Neural cell (in vitro differentiated cells): ENCODE measurements at regions not wholly inside any gene's neighbourhood (a gene's known extent, or its start where the extent isn't known, plus 50 kb on each side); places are given as distances from the start of the nearest gene placed in this dataset.

ENCODE experiments used
- EP300 ChIP-seq: fragments of 450-650 bp; conservative IDR thresholded peaks from 2 replicates; pipeline ENCODE4 v1.6.1; 2014; ENCODE audit warnings: antibody characterized with exemption, mild to moderate bottlenecking, moderate library complexity; ENCODE audit not compliant: poor library complexity, severe bottlenecking
- MXI1 ChIP-seq: fragments of 450-650 bp; conservative IDR thresholded peaks from 2 replicates; pipeline ENCODE4 v1.6.1; 2014; ENCODE audit warnings: antibody characterized with exemption, mild to moderate bottlenecking; ENCODE audit not compliant: poor library complexity, severe bottlenecking
- POLR2AphosphoS5 ChIP-seq: IDR thresholded peaks from 2 replicates; pipeline ENCODE4 v1.6.1; 2012
- RAD21 ChIP-seq: fragments of 450-650 bp; conservative IDR thresholded peaks from 2 replicates; pipeline ENCODE4 v1.6.1; 2014; ENCODE audit warnings: antibody characterized with exemption, mild to moderate bottlenecking, moderate library complexity
- TF ChIP-seq, protein P1 (sequence below): fragments of 450-650 bp; IDR thresholded peaks from 2 replicates; pipeline ENCODE4 v1.5.1; 2014; ENCODE audit warnings: antibody characterized with exemption, mild to moderate bottlenecking, moderate library complexity; ENCODE audit not compliant: poor library complexity, severe bottlenecking
- TF ChIP-seq, protein P2 (sequence below): IDR thresholded peaks from 2 replicates; pipeline ENCODE4 v1.6.1; 2012; ENCODE audit warnings: borderline replicate concordance

DNA sequence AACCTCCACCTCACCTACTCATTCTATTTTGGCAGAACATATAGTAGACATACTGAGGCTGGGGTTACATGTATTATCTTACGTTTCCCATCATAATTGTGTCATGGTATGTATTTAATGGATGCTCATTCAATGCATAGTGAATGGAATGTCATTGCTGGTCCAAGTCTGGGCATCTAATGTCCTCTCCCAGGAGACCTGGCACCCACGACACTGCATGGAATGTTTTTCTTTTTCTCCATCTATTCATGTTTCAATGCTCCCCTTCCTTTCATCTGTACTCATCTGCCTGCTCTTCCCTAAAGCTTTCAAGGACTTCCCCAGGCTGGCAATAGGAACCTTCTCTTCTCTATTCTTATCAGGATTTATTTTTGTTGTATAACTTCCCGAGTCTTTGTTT lies 50.8 kb upstream of the SLIT3 start:
- TF ChIP-seq, protein P1, sequence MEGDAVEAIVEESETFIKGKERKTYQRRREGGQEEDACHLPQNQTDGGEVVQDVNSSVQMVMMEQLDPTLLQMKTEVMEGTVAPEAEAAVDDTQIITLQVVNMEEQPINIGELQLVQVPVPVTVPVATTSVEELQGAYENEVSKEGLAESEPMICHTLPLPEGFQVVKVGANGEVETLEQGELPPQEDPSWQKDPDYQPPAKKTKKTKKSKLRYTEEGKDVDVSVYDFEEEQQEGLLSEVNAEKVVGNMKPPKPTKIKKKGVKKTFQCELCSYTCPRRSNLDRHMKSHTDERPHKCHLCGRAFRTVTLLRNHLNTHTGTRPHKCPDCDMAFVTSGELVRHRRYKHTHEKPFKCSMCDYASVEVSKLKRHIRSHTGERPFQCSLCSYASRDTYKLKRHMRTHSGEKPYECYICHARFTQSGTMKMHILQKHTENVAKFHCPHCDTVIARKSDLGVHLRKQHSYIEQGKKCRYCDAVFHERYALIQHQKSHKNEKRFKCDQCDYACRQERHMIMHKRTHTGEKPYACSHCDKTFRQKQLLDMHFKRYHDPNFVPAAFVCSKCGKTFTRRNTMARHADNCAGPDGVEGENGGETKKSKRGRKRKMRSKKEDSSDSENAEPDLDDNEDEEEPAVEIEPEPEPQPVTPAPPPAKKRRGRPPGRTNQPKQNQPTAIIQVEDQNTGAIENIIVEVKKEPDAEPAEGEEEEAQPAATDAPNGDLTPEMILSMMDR, result no peak
- TF ChIP-seq EP300 (no peak), POLR2AphosphoS5 (no peak), RAD21 (no peak), MXI1 (no peak)
- TF ChIP-seq, protein P2, sequence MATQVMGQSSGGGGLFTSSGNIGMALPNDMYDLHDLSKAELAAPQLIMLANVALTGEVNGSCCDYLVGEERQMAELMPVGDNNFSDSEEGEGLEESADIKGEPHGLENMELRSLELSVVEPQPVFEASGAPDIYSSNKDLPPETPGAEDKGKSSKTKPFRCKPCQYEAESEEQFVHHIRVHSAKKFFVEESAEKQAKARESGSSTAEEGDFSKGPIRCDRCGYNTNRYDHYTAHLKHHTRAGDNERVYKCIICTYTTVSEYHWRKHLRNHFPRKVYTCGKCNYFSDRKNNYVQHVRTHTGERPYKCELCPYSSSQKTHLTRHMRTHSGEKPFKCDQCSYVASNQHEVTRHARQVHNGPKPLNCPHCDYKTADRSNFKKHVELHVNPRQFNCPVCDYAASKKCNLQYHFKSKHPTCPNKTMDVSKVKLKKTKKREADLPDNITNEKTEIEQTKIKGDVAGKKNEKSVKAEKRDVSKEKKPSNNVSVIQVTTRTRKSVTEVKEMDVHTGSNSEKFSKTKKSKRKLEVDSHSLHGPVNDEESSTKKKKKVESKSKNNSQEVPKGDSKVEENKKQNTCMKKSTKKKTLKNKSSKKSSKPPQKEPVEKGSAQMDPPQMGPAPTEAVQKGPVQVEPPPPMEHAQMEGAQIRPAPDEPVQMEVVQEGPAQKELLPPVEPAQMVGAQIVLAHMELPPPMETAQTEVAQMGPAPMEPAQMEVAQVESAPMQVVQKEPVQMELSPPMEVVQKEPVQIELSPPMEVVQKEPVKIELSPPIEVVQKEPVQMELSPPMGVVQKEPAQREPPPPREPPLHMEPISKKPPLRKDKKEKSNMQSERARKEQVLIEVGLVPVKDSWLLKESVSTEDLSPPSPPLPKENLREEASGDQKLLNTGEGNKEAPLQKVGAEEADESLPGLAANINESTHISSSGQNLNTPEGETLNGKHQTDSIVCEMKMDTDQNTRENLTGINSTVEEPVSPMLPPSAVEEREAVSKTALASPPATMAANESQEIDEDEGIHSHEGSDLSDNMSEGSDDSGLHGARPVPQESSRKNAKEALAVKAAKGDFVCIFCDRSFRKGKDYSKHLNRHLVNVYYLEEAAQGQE, result no peak
